ENCODE measurements at regions not wholly inside any gene's neighbourhood (a gene's known extent, or its start where the extent isn't known, plus 50 kb on each side); places are given as distances from the start of the nearest gene placed in this dataset.

DNA sequence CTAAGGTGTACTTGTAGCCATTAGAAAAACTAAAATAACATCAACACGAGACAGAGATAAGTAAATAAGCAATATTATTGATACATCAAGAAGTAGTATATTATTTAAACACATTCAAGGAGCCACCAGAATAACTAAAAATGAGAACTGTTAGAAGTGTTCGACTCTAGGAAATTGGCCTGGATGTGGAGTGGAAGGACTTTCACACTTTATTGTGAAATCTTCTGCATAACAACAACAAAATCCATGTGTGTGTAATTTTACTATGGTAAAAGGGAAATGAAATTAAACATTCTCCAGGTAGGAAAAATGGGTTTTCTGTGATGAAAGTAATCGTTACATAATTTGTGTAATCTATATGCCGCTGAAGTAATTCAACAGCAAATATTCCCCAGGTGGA lies 96.3 kb upstream of the RNF152 start:
- no peak for DNase-seq (ENCODE audit: low spot score)

DNA sequence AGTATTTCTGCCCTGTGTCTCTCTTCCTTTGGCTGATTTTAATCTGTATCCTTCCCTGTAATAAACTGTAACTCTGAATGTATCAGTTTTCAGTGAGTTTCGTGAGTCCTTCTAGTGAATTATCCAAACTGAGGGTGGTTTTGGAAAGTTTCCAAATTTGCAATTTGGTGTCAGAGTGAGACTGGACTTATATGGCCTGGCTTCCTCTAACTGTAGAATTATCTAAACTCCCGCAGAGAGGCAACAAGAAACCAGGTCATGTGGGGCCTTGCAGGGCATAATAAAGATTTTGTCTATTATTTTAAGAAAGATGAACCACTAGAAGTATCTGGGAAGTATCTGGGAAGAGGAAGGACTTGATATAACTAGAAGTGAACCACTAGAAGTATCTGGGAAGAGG lies 95.3 kb upstream of the RNF152 start:
- no peak for DNase-seq (ENCODE audit: low spot score)

DNA sequence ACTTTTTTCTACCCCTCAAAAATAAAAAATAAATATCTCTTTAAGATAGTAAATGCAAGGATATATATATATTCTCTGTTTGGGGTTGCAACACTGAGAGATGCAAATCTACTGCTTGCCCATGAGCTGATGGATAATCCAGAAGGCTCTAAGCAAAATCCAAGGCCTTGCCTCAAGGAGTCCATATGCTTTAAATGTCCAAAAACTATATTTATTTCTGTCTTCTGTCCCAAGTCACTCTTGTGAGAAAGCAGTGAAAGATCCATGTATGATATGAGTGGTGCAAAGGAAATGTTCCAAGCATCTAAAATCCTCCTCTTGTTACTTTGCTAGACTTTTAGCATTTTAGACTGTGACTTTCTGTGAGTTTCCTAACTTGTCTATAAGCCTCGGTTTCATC lies 92.9 kb upstream of the RNF152 start:
- DNase-seq (ENCODE audit: low spot score): no peak

DNA sequence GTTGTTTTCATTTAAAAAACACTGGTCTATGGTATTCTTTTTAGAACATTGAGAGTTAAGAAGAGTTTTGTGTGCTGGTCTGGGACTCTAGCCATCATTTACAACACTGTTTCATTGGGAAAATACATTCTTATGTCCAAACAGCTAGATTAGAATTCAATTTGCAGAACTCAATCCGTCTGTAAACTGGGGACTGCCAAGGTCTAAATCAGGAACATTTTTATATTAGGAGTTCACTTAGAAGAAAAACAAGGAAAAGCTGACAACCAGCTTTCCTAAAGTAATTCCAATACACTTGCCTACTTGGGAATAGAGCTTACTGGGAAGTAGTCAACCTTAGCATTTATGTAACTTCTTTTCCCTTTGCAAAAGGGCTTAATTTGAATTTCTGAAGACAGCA lies 91.5 kb upstream of the RNF152 start:
- DNase-seq (ENCODE audit: low spot score): no peak

DNA sequence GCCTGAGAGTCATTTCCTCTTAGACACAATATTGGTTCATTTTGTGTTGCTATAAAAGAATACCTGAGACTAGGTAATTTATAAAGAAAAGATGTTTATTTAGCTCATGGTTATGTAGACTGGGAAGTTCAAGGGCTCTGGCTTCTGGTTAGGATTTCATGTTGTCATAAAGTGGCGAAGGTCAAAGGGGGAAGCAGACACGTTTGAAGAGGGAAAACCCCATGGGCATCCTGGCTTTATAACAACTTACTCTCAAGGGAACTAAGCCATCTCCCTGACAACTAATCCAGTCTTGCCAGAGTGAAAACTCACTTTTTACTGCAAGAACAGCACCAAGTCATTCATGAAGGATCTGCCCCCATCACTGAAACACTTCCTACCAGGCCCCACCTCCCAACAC lies 89.7 kb upstream of the RNF152 start:
- no peak for DNase-seq (ENCODE audit: low spot score)

DNA sequence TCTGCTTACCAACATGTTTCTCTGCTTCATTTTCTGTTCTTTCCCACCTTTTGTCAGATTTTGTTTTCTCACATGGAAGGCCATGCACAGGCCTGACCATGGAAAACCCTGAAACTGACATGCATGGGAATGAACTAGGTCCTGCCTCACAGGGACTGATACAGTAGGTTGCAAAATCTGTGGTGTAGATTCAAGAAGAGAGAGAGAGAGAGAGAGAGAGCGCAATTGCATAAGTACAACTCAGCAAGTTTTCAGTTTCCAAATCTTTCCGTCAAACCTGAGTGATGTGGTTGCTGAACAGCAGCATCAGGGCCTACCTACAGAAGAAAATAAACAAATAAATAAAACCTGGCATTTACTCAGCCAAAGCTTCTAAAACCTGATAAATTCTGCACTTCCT lies 87.5 kb upstream of the RNF152 start:
- DNase-seq (ENCODE audit: low spot score): no peak

DNA sequence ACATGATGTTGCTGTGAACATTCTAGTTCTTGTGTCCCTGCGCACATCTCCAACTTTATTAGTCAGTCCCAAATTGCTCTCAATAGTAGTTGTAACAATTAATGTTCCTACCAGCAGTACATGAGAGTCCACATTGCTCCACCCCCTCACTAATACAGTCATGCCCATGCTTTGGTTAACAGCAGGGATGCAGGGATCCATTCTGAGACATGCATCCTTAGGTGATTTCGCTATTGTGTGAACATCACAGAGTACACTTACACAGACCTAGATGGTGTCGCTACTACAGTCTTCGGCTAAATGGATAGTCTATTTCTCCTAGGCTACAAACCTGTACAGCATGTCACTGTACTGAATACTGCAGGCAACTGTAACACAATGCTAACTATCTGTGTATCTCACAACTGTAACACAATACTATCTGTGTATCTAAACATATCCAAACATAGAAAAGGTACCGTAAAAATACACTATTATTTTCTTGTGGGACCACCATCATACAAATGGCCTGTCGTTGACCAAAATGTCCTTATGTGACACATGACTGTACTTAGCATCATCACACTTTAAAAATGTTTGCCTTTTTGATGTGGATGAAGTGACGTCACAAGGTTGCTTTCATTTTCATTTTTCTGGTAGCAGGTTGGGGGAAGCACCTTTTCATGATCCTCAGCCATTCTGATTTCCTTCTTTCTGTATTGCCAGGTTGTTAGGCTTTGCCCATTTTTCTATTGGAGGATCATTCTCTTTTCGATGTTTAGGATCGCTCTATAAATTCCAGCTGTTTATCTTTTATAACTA lies 82.9 kb upstream of the RNF152 start:
- peak; percentile 22 for DNase-seq (ENCODE audit: low spot score)

DNA sequence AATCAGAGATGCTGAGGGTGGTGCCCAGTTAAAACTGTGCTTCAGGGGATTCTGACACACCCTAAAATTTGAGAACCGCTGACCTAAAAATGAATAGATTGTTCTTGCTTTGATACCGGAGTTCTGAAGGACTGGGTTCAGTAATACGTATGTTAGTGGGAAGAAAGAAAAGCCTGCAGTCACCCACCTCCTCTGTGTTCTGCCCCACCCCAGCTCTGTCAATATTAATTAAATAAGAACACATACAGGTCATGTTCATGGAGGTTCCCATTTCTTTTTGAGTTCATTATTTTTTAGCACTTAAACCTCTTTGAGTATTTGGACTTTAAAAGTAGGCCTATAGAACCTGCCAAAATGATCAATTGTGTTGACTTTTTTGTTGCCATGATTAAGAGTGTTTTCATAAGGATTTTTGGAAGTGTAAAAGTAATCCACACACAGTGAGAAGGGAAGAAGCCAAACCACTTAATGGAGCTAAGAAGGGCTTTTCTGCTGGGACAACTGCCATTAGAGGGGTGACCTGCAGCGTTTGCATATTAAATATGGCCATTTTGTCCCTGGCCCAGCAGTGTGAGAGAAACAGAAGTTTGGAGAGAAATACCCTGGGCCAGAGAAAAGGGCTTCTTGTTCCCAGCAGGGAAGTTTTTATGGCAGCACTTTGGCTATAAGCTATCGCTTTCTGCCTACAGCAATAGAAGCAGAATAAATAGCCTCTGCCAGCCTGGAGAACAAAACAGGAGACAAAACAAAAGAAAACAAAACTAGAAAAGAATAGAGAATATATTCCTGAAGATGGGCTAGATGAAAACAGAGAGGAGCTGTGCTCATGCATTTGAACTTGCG lies 80.7 kb upstream of the RNF152 start:
- no peak for DNase-seq (ENCODE audit: low spot score)

DNA sequence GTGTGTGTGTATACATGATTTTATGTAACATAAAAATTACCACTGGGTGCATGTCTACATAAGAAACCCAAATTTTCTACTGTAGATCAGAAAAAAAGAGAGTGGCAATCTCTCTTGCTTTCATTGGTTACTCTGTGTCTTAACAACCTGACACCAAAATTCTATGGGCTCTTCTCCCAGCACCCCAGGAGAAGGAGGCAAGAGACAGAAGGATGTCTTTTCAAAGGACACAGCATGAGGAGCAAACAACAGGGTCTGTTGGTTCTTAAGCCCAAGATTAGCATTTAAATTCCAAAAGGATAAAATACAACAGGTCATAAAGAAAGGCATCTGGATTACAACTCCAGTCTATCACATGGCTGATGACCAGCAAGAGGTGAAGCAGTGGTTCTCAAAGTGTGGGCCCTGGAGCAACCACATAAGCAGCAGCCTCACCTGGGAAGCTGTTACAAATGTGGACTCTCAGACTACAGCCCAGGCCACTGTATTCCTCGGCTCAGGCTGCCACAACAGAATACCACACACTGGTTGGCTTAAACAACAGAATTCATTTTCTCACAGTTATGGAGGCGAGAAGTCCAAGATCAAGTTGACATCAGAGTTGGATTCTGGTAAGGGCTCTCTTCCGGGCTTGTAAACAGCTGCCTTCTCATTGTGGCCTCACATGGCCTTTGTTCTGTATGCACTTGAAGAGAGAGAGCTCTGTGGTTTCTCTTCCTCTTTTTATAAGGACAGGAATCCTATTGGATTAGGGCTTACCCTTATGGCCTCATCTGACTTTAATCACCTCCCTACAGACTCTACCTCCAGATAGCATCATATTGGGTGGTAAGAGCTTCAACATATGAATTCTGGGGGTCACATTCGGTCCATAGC lies 79.8 kb upstream of the RNF152 start:
- DNase-seq (ENCODE audit: low spot score): no peak

DNA sequence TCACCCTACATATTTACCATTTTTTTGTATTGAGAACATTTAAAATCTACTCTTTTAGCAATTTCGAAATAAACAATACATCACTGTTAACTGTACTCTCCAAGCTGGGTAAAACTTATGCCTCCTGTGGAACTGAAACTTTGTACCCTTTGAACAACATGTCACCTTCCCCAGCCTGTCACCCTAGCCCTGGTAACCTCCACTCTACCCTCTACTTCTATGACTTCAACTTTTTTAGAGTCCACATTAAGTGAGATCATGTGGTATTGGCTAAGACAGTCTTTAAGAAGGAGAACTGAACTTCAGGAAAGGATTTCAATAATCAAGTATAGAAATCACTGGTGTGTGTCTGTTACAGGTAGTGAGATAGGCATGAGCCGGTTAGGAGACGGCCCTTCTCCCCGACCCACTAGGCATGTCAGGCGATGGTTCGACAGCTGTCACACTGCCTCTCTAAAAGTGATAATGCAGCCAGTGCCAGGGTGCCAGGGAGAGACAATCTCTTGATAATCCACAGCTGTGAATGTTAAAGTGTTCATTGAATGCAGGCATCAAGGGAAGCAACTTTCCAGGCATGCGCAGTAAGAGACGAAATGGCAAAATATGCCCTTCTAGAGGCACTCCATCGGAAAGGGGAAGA lies 74.6 kb upstream of the RNF152 start:
- no peak for DNase-seq (ENCODE audit: low spot score)

DNA sequence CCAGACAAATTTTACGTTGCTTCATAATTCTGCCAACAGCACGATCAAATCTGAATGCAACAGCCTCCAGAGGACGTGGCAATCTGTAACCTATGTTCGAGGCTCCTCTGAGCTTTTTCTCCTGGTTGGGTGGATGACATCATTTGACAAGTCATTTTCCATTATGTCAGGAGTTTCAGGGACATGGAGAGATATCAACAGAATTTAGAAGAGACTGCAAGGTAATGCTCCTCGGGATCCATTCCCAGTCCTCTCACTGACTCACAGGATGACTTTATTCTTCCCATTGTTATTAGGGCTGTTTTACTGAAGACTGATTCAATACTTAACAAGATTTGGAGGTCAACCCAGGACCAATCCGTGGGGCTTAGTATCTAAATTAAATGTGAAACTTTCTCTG lies 72.5 kb upstream of the RNF152 start:
- DNase-seq (ENCODE audit: low spot score): no peak

DNA sequence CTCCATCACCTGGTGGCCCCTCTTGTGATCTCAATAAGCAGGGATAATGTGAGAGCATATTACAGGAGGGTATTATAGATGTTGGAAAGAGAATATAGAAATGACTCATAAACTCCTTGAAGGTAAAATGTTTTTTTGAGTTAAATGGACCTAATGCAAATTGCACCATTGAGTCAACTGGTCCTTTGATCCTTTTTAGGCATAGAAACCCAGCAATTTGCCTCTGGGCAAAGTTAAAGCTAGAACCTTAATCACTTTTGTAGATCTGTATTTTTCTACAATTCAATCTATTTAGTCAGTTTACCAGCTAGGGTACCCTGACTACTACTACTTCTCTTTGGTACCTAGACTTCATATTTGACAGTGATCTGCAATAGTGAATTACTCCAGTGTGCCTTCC lies 71.8 kb upstream of the RNF152 start:
- no peak for DNase-seq (ENCODE audit: low spot score)

DNA sequence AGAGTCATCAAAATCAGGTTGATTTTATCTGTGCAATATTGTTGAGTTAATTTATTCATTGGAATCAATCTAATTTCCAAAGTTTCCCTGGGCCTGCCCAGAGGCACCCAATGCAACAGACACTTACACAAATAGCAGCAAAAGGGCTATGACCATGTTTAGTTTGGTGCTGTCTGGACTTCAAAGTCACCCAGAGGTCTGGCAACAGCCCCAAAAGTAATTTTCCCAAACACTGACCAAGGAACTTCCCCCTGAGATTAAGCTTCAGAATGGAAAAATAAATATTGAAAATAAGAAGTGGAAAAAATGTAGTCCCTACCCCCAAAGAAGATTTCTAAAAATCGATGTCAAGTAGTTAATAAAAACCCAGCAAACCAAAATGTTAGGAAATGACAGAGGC lies 70.9 kb upstream of the RNF152 start:
- no peak for DNase-seq (ENCODE audit: low spot score)

DNA sequence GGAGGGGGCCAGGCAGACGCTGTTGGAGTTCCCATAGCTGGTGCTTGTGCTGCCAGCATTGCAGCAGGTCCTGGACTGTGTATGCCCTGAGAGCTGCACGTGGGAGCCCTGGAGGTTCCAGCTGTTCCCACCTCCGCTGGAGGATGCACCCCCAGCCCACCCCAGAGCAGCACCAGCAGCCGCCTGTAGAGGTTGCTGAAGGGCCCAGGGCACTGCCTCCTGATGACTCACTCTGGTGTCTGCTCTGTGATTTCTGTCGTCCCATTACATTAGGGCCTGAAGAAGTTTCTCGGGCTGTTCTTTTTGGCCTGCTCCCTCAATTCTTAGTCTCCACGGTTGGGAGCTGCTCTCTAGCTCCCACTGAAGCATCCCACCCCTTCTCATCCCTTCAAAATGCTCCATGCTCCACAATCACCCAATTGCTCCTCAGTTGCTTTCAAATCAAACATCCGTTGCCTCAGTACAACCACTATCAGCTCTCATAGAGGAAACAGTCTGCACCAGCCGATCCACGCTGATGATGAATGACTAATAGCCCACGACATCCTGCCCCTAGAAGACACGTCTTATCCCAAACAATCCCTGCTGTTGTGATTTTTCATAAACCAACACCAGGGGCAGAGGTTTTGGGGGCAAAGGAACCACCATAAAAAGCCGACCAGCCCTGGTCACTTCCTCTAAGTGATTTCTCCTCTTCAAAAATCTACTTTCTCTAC lies 65.2 kb upstream of the RNF152 start:
- DNase-seq (ENCODE audit: low spot score): no peak

DNA sequence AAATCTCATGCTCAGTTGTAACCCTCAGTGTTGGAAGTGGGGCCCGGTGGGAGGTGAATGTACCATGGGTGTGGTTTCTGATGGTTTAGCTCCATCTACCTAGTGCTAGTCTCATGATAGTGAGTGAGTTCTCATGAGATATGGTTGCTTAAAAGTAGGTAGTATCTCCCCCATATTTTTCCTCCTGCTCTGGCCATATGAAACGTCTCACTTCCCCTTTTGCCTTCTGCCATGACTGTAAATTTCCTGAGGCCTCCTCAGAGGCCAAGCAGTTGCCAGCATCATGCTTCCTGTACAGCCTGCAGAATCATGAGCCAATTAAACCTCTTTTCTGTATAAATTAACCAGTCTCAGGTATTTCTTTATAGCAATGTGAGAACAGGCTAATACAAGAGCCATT lies 62.8 kb upstream of the RNF152 start:
- DNase-seq (ENCODE audit: low spot score): no peak

DNA sequence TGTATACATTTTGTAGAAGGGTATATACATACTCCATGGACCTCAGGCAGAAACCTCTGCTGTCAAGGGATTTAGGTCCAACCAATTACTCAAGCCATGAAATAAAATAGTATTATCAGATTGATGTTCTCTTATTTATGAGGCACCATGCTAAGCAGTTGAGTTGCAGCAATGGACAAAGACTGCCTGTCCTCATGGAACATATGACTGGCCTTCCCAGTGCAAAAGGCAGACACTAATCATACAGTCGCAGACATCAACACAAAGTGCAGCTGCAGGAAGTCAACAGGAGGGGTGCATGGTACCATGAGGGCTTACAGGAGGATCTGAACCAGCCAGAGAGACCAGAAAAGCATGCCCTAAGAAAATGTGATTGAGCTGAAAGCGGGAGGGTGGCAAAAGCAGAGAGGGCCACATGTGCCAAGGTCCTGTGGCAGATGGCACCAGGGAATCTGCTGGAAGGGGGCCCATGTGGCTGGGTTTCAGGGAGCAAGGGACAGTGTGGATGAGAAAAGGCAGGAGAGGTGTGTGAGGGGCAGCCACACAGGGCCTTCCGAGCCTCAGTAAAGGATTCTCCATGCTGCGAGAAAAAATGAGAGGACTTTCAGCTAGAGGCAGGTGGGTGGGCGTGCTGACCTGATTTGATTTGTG lies 61.4 kb upstream of the RNF152 start:
- no peak for DNase-seq (ENCODE audit: low spot score)

DNA sequence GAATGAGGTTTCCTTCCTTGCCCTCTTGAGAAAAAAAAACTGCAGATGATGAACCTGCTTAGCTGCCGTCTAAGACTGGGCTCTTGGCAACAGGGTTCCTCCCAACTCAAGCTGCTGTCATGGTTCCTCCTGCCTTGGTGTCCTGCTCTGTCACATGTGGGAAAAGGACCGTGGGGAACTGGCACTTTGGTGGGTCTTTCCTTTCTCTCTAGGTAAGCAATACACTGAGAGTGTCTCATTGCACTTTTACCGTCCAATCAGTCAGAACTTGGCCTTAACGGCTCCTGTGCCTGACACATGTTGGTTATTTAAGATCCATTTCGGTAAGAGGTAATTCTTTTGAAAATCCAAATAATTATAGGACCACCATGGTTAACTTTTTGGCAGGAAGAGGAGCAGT lies 60.8 kb upstream of the RNF152 start:
- DNase-seq (ENCODE audit: low spot score): no peak

DNA sequence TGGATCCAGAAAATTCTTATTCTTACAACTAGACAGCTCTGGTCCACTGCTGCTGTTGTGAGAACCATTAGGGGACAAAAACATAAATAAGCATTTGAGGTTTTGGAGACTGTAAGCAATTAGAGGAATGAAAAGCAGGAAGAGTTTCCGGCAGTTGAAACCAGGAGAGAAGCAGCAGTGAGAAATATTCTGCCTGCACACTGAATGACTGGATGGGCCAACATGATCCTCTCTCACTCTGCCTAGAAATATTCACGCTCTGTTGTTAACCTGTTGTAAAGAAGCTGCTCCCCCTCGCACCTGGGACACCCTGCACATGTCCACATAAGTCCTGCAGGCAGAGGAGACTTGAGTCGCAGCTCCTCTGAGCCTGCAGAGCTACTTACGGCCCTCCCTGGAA lies 60.4 kb upstream of the RNF152 start:
- no peak for DNase-seq (ENCODE audit: low spot score)

DNA sequence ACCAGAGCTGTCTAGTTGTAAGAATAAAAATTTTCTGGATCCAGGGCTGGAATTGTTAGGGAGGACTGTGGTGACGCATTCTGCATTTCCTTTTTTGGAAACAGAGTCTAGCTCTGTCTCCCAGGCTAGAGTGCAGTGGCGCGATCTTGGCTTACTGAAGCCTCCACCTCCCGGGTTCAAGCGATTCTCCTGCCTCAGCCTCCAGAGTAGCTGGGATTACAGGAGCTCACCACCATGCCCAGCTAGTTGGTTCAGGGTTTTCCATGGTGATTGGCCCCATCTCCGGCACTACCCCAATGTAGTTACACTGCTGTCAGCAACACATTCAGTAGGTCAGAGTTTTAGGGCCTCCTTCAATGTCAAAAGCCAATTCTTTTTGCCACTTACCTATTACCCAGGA lies 58.6 kb upstream of the RNF152 start:
- no peak for DNase-seq (ENCODE audit: low spot score)

DNA sequence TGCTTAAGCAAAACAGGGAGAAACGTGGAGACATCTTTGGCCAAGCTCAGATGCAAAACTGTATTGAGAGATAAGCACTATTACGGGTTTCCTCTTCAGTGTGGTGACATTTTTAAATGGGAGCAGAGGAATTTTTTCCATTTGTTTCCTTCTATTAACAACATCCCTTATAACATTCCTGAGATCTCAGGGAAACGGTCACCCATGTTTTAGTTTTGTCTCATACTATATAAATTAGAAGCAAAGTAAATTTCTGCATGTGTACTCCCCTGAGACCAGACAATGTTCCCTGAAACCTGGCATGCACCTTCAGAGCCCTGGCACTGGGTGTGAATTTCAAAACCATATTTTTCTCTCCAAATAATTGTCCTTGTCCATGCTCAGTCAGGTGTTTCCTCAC lies 57.6 kb upstream of the RNF152 start:
- no peak for DNase-seq (ENCODE audit: low spot score)

DNA sequence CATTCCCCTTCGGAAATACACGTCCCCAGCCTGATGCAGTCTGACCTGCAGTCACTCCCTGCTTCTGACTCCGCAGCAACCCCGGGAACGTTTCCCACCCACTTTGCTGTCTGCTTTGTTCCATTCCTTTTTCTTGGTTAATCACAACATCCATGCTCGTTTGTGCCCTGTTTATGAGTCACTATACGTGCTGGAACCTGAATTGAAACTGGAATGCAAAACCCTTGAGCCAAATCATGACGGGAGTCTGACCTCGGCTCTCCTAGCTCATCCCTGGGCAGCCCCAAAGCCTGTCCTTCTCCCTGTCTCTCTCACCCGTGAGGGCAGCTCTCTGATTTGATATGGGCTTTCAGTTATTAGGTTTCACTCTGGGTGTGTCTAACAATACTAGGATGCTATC lies 57.1 kb upstream of the RNF152 start:
- peak; percentile 55 for DNase-seq (ENCODE audit: low spot score)
